RWPE1 (cell line): ENCODE measurements at regions not wholly inside any gene's neighbourhood (a gene's known extent, or its start where the extent isn't known, plus 50 kb on each side); places are given as distances from the start of the nearest gene placed in this dataset.

Source experiments
- CTCF ChIA-PET: fragments of 350-600 bp; sonication (Branson Sonifier 250); formaldehyde crosslinking; extraction: SDS; loops from one replicate; lab custom pipeline; 2021; lab: Yijun Ruan, JAX
- POLR2A ChIA-PET: fragments of 400-600 bp; formaldehyde crosslinking; extraction: SDS; loops from one replicate; lab custom pipeline; 2020; ENCODE audit warnings: antibody characterized with exemption; ENCODE audit not compliant: low non-redundant PET; lab: Yijun Ruan, JAX
- DNase-seq: peaks from one replicate; pipeline ENCODE4 v3.0.0; 2012; ENCODE audit warnings: low spot score
- H3K27ac ChIP-seq: fragments of 450-650 bp; 2 replicates; pipeline ENCODE4 v1.5.1; 2017
- CTCF ChIP-seq: fragments of 450-650 bp; conservative IDR thresholded peaks from 2 replicates; pipeline ENCODE4 v1.5.1; 2017; ENCODE audit warnings: low read depth, mild to moderate bottlenecking

DNA sequence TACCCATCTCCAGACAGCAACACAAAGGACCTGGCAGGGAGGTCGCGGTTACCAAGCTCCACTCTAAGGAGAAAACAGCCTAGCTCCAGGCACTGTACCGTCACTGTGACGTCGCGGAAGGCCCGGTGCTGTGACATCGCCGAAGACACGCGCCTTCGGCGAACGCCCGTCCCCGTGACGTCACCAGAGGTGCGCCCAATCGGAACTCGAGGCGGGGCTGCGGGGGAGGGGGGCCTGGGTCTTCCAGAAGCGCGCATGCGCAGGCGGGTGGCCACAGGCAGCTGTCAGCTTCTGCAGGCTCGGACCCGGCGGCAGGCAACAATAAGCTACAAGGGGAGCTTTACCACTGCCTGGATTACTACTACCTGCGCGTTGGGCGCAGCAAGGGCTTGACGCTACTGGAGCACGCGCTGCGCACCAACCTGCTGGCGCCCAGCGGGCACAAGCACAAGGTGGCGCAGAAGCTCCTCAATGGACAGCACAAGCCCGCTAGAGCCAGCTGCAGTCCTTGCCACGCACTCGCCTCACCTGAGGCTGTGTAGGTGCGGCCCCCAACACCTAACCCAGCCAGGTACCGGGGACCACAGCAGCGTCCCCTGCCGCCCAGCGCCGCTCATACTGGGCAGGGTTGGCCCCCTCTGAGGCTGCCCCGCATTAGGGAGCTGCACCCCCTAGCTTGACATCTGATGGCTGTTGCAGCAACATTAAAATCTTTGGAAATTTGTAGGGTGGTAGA, 208.4 kb downstream of the TPST1 start:
- peak overlapping the region; percentile 38 for H3K27ac ChIP-seq
- TF ChIP-seq CTCF, result peak; percentile 64
- ChIA-PET POLR2A (no interaction called here), CTCF (interaction anchor here (0.6 to 1.0 kb wide), 4 partner anchors 31 to 212 kb away, joined by 3 to 4 read pairs (median 3); no protein-coding TSS in a partner anchor)
- peak; percentile 93 for DNase-seq

- no peak overlapping the region for H3K27ac ChIP-seq
- POLR2A ChIA-PET, result no interaction called here
- CTCF ChIA-PET, result interaction anchor here (0.6 kb wide), 1 partner anchor 366 kb away, joined by 3 read pairs; no protein-coding TSS in a partner anchor
- TF ChIP-seq CTCF, result no peak
- no peak for DNase-seq
Observed at GRCh38 chr7:66415659-66416265, 210.6 kb downstream of the TPST1 start.

GRCh38 chr7:66418537-66418936, 210.1 kb upstream of the KCTD7 start:
- TF ChIP-seq CTCF, result no peak
- DNase-seq, result no peak
- ChIA-PET CTCF (no interaction called here), POLR2A (no interaction called here)
- H3K27ac ChIP-seq, result no peak overlapping the region

DNA sequence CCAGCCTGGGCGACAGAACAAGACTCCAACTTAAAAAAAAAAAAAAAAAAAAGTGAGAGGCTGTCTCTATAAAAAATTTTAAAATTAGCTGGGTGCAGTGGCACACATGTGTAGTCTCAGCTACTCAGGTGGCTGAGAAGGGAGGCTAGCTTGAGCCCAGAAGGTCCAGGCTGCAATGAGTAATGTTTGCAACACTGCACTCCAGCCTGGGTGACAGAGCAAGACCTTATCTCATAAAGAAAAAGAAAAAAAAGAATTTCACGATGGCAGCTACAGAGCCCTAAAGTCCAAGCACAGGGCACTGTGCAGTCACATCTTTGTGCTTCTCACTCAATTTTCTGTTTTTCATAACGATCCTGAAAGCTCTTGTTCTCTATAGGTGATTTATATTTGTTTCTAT, 209.5 kb upstream of the KCTD7 start:
- CTCF ChIA-PET, result no interaction called here
- POLR2A ChIA-PET, result no interaction called here
- no peak for TF ChIP-seq CTCF
- DNase-seq, result no peak
- H3K27ac ChIP-seq, result no peak overlapping the region

GRCh38 chr7:66421830-66422475, 206.7 kb upstream of the KCTD7 start:
- CTCF ChIA-PET, result interaction anchor here (0.6 kb wide), 1 partner anchor 19 kb away, joined by 5 read pairs; no protein-coding TSS in a partner anchor
- no peak for TF ChIP-seq CTCF
- DNase-seq, result no peak
- POLR2A ChIA-PET, result no interaction called here
- no peak overlapping the region for H3K27ac ChIP-seq

DNA sequence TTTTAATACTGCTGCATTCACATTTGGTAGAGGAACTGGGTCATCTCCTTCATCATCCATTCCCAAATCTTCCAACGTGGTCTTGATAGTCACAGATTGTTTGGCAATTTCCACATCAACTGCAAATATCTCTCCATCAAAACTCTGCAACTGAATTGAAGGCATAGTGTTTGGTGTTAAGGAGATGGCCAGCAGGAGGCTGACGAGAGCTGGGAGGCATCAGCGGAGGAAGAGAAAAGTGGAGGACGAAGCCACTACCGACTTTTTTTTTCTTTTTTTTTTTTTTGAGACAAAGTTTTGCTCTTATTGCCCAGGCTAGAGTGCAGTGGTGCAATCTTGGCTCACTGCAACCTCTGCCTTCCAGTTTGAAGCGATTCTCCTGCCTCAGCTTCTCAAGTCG, 205.0 kb upstream of the KCTD7 start:
- ChIA-PET CTCF (no interaction called here), POLR2A (no interaction called here)
- no peak for TF ChIP-seq CTCF
- no peak overlapping the region for H3K27ac ChIP-seq
- DNase-seq, result no peak
